ENCODE measurements at regions not wholly inside any gene's neighbourhood (a gene's known extent, or its start where the extent isn't known, plus 50 kb on each side); places are given as distances from the start of the nearest gene placed in this dataset.

DNA sequence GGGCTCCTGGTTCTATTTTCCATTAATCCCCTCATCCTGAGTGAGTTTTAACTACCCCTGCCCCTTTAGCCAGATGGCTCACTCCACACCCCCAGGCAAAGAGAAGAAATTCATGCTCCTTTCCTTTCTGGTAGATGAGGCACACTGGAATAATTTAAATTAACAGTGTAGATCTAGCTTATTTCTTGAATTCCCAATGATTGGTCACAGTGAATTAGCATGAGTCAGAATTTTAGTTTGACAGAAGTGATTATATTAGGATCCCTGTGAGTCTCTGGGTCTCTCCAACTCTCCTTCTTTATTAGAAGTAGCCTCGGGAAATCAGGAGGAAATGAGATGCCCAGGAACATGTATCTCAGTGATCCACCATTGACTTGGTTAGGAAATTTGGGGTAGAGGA, 103.1 kb upstream of the KAZN start:
- no peak for DNase-seq

DNA sequence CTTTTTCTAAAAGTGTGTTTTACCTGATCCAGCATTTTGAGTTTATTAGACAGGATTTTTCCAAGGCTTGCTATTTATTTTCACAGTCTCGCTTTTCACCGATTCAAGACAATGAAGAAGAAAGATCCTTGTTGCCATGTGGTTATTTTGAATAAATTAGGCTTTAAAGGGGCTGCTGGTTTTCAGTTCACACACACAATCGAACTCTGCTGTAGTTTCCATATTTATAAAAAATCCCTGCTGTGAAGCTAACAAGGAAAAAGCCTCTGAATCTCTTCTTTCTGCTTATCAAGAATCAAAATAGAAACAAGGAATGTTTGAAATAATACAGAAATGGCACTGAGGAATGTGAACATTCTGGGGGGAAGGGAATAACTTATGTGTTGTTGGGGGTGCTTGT, 102.5 kb upstream of the KAZN start:
- DNase-seq = no peak

DNA sequence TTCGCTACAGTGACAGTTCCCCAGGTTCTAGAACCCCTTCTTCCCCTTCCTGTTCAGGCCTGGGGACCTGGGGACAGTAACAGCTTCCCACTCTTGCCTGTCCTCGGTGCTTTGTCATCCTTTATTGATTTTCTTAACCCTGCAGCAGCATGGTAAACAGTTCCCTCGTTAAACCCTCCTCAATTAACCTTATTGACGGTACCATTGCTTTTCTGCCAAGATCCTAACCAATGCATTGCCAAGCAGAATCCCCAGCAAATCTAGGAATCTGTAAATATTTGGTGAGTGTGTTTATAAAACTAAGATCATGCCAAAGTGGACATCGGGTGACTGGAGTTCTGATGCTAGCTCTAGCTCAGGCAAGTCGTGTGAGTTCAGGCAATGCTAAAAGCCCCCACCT, 99.6 kb upstream of the KAZN start:
- no peak for DNase-seq

DNA sequence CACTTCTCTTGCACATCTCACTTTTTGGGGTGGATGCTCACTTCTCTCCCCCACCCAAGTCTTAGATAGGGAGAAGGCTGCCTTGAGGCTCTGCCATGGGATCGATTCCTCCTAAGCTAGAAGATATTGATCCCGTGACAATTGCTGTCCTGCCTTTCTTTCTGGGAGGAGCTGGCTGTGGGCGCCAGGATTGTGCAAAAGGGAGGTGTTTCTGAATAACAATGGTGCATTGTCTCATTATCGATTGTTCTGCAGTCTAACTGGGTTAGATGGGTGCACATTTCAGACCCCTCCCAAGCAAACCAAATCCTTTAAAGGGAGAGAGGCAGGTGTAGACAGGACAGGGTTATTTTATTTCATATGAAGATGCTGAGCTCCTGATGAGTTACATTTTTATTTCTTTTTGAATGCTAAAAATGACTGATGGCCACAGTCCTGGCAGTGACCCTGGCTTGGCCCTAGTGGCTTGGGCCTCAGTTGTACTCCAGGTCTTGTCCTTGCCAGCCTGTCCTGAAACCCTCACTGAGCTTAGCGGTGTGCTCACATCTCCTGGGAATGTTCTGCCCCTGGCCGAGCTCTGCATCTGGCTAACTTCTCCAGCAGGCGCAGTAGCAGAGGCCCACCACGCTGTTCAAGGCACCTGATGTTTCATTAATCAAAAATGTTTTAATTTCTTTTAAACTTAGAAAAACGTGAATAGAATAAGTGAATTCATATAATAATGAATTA, 99.0 kb upstream of the KAZN start:
- DNase-seq = no peak

DNA sequence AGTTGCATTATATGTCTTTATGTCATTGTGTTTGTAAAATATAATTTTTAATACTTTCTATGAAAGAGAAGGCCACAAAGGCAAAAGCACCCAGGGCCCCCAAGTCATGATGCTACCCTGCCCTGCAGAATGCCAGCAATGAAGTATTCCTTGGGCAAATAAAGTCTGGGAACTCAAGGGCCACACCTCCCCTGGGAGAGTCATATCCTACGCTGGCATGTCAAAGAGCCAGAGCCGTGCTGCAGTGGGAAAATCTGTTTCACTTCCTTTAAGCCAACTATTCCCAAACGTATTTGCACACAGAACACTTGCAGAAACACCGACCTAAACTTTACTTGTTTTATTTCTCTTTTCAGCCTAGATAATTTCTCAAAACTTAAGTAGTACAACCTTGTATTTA, 98.4 kb upstream of the KAZN start:
- DNase-seq = no peak

DNA sequence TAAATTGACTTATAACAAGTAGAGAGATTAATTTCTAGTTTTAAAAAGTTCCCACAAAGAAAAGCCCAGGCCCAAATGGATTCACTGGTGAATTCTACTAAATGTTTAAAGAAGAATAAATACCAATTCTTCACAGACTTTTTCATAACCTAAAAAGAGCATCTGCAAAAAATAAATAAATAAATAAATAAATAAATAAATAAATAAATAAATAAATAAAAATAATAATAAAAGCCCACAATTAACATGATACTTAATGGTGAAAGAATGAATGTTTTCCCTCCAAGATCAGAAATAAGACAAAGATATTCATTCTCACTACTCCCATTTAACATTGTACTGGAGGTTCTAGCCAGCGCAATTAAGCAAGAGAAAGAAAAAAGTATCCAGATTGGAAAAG, 97.6 kb upstream of the KAZN start:
- DNase-seq = no peak

DNA sequence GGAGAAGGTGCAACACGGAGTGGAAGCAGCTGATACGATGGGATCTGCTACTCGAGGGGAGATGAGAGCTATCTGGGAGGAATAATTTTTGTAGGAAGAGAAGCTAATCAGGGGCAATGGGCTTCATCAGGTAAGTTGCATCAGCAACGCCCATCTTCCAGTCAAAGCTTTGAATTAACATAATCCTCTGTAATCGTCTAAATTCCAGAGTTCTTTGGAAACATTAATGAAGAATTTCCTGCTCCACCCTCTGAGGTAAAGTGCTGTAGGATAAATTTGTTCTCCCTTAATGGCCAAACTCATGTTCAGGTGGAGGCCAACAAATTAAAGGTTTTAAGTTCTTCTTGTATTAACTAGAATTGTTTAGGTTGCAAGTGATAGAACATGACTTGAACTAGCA, 94.0 kb upstream of the KAZN start:
- no peak for DNase-seq

DNA sequence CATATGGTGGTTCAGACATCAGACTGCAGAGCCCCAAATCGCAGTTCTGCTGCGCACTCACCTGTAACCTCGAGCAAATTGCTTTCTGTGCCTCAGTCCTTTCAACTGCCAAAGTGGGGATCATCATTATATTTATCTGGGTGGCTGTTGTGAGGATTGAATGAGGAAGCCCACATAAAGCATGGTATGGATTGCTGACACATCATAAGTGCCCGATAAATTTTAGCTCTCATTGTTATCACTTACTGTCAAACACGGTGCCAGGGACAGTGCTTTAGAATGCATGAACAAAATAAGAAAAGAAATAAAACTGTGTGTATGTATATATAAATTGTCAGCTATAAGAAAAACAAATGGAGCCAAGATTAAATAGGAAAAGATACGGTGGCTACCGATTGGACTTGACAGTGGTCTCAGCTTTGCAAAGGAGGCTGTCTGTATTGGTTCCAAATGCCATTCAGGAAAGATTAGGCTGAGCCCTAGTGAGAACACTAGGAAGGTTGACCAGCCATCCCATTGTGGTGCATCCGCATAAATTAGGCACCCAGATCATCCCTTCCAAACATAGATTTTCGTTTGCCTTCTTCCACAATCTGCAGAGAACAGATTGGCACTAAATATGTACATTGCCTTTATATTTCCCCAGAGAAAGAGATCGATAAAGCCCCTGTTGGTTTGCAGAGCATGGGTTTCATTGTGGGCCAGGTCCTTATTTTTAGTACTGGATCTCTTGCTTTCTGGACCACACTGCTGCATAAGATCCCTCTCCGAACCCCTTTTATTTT, 91.8 kb upstream of the KAZN start:
- no peak for DNase-seq

DNA sequence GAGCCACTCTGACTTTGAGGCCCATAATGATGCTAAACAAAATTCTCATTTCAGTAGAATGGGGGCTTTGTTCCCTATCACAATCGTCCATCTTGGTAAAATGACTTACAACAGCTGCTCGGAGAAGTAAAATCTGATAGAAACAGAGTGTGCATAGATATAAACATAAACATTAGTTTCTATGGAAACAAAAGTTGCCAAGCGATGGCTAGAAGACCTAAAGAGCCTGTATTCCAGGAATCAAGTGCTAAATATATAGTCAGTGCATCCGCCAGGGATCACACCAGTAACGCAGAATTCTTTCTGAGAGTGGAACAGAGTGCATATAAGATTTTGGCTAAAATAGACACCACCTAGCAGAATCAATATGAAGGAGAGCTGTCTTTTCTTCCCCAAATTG, 91.2 kb upstream of the KAZN start:
- DNase-seq = peak; percentile 57

DNA sequence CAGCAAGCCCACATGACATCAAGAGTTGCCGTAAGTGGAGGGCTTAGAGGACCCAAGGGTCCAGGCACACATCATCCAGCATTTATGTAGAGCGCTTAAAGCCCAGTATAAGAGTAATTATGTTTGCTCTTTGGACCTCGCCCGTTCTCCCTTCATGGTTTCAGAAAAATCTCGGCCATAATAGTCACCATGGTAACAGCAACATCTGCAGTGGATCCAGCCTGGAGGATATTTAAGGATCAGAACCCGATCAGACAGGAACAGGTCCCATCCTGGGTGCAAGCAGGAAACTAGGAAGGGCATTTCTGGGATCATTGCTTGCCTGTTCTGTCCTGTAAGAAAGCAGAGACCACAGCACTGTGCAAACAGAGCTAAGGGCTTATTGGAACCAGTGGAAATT, 89.9 kb upstream of the KAZN start:
- no peak for DNase-seq

DNA sequence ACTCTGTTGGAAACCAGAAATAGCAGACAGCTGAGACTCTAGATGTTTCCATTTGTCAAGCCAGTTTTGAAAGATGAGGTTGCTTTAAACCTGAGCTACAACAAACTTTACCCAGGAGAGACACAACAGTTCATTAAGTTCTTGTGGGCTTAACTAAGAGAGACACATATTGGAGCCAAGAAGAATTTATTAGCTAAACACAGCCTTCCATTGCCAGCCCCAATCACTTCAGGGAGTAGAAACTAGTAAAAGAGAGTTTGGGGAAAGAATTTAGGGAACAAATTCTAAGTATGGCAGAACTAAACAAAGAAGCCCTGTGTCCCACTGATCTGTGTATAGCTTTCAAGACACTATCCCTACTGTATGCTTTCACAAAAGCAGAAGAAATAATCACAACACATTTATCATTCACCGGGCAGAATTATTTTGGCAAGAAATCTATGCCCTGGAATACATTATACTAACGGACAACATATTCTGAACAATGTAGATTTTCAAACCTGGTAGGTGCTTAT, 87.3 kb upstream of the KAZN start:
- DNase-seq = no peak

DNA sequence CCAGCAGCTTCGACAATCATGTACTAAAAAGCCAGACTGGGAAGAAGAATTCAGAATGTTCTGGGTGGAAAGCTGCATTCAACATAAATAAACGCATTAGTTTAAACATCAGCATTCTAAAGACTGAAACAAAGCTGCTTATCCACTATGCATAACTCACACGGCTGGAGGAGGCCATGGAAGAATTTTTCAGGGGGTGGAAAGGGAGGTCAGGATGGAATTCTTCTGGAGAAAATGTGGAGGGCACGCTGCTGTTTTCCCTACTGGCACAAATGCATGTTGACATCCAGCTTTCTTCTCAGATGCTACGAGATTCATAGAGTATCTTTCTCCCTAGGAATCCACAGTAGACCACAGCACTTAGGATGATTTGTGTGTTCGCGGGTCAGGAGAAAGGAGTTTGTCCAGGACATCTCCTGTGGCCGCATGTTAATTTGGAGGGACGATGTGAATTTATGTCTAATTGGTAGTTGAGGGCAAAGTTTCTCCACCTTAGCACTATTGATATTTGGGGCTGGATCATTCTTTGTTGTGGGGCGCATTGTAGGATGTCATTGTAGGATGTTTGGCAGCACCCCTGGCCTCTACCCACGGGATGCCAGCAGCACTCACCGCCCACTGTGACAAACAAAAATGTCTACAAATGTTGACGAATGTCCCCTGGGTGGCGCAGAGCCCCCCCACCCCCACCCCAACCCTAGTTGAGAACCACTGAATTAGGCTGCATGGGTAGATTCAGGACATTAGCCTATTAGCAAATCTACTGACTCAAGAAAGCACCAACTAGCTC, 86.5 kb upstream of the KAZN start:
- no peak for DNase-seq

DNA sequence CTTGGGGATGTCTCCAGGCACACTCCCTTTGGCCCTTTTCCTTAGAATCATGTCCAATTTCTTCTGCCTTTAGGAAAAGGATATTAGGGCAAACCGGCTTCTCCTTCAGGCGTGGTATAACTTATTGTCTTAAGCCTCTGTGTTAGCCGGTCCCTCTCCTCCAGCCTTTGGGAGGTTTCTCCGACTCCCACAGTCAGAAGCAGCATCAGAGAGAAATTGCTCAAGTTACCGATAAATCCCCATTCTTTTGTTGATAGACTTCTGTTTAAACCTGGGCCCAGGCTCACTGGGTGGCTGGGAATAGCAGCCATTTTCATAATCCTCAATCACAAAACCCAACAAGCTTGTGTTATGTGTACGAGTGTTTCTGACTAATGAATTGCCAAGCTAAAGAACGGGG, 85.4 kb upstream of the KAZN start:
- DNase-seq = no peak

DNA sequence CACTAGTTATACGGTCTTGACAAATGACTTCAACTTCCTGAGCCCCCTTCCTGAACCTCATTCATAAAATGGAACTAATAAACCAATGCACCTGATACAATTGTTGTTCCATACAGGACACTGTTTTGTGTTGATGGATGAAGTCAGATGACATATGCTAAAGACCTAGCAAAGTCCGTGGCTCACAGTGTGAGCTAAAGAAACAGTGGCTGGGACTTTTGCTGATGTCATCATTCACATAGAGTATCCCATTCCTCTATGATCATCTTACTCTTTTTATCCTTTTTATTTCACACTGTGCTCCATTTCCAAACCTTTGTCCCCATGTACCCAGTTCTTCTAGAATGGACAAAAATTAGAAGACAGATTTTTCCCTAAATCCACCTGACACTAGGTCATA, 83.7 kb upstream of the KAZN start:
- no peak for DNase-seq

DNA sequence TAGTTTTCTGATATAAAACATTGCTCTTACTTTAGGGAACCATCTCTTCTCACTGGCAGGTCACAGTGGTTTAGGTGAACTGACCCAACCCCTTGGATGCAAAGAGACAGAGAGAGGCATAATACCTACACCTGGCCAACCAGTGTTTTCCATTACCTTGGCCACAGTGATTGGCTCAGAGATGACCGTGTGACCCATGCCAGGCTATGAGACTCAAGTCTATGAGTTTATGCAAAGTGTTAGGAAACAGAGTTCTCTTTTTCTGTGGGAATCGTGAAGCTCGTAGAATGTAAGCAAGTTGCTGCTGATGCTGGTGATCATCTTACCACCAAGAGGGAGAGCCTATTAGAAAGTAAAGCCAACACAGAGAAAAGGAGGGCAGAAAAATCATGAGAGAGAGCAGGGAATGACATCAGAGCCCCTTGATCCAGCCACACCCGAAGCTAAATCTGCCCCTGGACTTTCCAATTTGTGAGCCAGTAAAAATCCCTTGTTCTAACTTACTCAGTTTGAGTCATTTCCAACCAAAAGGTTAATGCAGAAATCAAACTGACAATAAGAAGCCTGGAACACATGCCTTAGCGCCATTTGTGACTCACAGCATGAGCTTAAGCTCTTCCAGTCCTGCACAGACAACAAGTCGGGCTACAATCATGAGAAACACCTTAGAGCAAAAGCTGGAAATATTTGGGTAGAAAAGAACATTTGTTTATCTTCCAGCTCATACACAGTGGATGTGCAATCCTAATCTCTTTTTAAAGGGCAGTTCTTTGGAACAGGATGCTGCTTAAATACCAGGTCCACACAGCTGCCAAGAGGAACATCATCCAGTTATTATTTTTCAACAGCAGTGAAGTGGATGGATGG, 81.3 kb upstream of the KAZN start:
- DNase-seq = no peak

DNA sequence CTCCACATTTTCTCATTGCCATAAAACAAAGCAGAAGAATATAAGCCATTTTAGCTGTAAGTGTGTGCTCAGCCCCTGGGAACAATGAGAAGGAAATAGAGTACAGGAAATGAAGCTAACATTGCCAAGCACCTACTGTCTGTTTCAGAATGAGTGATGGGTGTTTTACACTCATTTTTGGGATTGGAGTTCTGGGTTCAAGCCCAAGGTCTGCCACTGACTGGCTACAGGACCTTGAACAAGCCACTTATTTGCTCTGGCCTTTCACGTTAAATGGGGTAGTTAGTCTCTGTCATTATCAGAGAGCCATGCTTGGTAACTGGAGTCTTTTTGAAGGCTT, 80.7 kb upstream of the KAZN start:
- DNase-seq = no peak

DNA sequence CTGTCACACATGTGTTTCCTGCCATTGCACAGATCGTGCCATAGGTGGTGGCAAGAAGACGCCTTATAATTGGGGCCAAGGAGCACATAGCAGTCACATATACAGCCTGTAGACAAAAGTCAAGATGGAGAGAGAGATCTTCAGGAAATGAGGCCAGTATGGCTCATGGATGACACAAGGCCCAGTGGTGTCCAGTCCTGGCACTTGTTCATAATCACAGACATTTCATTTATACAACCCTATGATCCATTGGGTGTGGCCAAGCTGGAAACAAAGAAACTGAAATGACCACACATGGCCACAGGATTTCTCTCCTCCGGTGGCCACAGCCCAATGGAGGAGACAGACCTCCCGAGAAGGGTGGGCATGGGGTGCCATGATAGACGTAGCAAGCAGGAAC, 78.5 kb upstream of the KAZN start:
- no peak for DNase-seq

DNA sequence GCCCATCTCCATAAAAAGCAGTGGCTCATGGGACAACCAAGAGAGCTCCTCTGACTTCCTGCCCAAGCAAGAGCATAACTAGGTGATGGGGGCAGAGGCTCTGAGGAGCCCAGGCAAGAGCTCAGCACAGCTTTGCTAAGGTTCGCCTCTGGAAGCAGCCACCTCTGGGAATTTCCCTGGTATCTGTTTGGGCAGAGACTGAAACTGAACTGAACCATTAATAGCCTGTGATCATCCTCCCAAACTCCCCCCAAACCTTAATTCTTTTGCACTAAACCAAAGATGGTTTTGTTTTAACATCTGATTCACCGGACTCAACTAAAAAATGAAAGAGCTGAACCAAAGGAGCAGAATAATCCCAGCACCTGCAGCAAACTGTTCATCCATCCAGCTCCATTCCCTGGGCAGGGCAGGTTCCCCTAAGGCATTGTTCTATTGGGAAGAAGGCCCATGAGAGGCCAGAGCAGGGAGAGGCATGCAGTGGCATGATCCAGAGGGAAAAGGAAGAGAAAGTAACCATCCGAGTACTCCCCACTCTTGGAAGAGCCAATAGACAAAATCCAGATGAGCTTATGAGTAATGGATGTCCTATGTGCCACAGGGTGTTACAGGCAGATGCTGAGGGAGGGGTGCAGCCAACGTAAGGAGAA, 77.8 kb upstream of the KAZN start:
- no peak for DNase-seq

DNA sequence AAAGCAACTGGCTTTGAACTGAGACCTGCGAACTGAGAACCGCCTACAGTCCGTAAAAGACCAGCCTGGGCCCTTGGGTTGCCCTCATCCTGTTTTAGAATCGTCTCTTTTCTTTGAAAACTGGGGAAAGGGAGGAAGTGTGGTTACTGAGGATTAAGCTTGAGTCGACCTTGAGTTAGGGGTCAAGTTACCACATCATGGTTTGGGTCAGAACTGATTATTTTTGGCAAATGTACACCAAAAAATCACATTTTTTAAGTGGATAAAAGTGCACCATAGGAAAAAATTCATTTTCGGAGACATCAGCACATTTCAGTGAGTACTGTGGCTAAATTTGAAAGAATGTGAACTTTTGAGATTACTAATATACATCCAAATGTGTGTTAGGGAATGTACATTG, 76.9 kb upstream of the KAZN start:
- DNase-seq = no peak

DNA sequence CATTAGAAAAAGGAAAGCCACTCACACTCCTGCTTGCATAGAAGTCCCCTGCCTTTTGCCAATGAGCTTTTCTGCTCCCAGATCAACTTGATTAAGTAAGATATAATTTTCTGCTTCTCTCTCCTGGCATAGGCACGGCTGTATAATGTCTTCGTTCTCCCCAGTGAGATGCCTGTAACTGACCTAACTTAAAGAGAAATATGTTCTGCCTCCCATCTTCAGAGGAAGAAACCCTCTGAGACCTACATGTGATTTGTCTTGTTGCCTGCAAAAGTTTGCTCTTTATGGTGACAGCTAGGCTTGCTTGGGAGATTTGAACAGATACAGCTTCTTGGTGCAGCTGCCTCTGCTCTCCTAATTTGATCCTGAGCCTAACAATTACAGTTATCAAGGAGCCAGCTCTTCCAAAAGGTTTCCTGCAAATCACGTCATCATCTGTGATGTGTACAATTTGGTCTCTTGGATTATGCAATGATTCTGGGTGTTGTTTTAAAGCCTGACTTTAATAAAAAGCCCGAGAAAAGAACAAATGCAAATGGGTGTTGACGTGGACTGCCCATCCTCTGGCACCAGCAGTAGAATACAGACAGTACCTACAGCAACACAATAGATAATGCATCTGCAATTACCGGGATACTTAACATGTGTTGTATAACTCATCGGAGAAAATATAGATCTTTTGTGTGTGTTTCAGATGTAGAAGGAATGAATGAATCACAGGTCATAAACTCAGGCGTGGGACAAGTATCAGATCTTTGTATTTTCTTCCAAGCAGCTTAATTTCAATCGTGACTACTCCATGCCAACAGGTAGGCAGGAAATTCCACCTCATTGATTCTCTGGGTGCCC, 76.2 kb upstream of the KAZN start:
- DNase-seq = no peak

DNA sequence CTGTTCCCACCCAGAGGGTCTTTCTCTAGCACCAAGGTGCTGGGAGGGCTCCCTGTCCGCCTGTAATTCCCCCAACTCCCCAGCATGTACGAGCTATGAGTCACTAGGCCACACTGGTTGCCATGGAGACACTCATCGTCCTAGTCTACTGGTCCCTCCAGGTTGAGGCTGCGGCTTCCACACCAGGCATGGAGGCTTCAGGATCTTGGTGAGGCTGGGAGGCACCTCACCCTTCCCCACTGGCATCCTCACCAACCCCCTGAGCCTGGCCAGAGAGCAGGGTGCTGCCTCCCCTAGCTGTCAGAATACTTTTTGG, 75.6 kb upstream of the KAZN start:
- no peak for DNase-seq

Data from renal pelvis (tissue), 1 donor.